ENCODE measurements at regions not wholly inside any gene's neighbourhood (a gene's known extent, or its start where the extent isn't known, plus 50 kb on each side); places are given as distances from the start of the nearest gene placed in this dataset.
"Not testable (repeated sequence)": the region's sequence is repeated elsewhere in the genome, so short reads cannot be mapped to it uniquely, and the experiment has no call there.

GRCh38 chr6:10074726-10075125, 340.1 kb downstream of the TFAP2A start:
- TF ChIP-seq POLR2A (IDR thresholded peaks at IDR 0.05) = not testable (repeated sequence)
- TF ChIP-seq, protein P1, sequence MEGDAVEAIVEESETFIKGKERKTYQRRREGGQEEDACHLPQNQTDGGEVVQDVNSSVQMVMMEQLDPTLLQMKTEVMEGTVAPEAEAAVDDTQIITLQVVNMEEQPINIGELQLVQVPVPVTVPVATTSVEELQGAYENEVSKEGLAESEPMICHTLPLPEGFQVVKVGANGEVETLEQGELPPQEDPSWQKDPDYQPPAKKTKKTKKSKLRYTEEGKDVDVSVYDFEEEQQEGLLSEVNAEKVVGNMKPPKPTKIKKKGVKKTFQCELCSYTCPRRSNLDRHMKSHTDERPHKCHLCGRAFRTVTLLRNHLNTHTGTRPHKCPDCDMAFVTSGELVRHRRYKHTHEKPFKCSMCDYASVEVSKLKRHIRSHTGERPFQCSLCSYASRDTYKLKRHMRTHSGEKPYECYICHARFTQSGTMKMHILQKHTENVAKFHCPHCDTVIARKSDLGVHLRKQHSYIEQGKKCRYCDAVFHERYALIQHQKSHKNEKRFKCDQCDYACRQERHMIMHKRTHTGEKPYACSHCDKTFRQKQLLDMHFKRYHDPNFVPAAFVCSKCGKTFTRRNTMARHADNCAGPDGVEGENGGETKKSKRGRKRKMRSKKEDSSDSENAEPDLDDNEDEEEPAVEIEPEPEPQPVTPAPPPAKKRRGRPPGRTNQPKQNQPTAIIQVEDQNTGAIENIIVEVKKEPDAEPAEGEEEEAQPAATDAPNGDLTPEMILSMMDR (IDR thresholded peaks at IDR 0.05) = not testable (repeated sequence)

Data from vagina (tissue), 2 donors.